ENCODE measurements at regions not wholly inside any gene's neighbourhood (a gene's known extent, or its start where the extent isn't known, plus 50 kb on each side); places are given as distances from the start of the nearest gene placed in this dataset.

- TF ChIP-seq POLR2A (IDR thresholded peaks at IDR 0.05; ENCODE audit: low read depth, low read length) (no peak), POLR2AphosphoS5 (IDR thresholded peaks at IDR 0.05; ENCODE audit: low read depth, low read length) (no peak)
Measured at GRCh38 chr10:109504401-109504800, 418.9 kb downstream of the XPNPEP1 start.
